ENCODE measurements at regions not wholly inside any gene's neighbourhood (a gene's known extent, or its start where the extent isn't known, plus 50 kb on each side); places are given as distances from the start of the nearest gene placed in this dataset.

- no peak overlapping the region for H3K4me2 ChIP-seq
- ATAC-seq = peak in 1 of 2 experiments; percentile 43; a peak in 3 of 6 replicates
- no peaks in the 10 kb centered on the region for H3K4me1 ChIP-seq
- no peak for FAIRE-seq
- H3K27ac ChIP-seq = no peak overlapping the region
- TF ChIP-seq, protein P1, sequence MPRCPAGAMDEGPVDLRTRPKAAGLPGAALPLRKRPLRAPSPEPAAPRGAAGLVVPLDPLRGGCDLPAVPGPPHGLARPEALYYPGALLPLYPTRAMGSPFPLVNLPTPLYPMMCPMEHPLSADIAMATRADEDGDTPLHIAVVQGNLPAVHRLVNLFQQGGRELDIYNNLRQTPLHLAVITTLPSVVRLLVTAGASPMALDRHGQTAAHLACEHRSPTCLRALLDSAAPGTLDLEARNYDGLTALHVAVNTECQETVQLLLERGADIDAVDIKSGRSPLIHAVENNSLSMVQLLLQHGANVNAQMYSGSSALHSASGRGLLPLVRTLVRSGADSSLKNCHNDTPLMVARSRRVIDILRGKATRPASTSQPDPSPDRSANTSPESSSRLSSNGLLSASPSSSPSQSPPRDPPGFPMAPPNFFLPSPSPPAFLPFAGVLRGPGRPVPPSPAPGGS (IDR thresholded peaks at IDR 0.05) = no peak
- TF ChIP-seq, protein P2, sequence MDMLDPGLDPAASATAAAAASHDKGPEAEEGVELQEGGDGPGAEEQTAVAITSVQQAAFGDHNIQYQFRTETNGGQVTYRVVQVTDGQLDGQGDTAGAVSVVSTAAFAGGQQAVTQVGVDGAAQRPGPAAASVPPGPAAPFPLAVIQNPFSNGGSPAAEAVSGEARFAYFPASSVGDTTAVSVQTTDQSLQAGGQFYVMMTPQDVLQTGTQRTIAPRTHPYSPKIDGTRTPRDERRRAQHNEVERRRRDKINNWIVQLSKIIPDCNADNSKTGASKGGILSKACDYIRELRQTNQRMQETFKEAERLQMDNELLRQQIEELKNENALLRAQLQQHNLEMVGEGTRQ (IDR thresholded peaks at IDR 0.05) = no peak
- TF ChIP-seq KDM5A (IDR thresholded peaks at IDR 0.05) (no peak), TFCP2L1 (CRISPR knock-in tag; IDR thresholded peaks at IDR 0.05) (no peak), JUN (IDR thresholded peaks at IDR 0.05) (no peak), RARB (CRISPR knock-in tag; IDR thresholded peaks at IDR 0.05) (no peak), HMGXB4 (CRISPR knock-in tag; IDR thresholded peaks at IDR 0.05; ENCODE audit: borderline replicate concordance) (no peak), CBX8 (IDR thresholded peaks at IDR 0.05) (no peak), RNF2 (IDR thresholded peaks at IDR 0.05; ENCODE audit: borderline replicate concordance, low read depth) (no peak), ZC3H11A (IDR thresholded peaks at IDR 0.05) (no peak), ZNF302 (CRISPR knock-in tag; IDR thresholded peaks at IDR 0.05) (no peak), HEYL (CRISPR knock-in tag; IDR thresholded peaks at IDR 0.05) (no peak), SREBF2 (IDR thresholded peaks at IDR 0.05) (no peak), HOXB13 (CRISPR knock-in tag; IDR thresholded peaks at IDR 0.05; ENCODE audit: low read depth) (no peak), FOSL2 (IDR thresholded peaks at IDR 0.05) (no peak), FOSL2 (CRISPR knock-in tag; IDR thresholded peaks at IDR 0.05) (no peak), JUNB (IDR thresholded peaks at IDR 0.05) (no peak)
- TF ChIP-seq, protein P3, sequence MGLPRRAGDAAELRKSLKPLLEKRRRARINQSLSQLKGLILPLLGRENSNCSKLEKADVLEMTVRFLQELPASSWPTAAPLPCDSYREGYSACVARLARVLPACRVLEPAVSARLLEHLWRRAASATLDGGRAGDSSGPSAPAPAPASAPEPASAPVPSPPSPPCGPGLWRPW (IDR thresholded peaks at IDR 0.05) = no peak
- TF ChIP-seq, protein P4, sequence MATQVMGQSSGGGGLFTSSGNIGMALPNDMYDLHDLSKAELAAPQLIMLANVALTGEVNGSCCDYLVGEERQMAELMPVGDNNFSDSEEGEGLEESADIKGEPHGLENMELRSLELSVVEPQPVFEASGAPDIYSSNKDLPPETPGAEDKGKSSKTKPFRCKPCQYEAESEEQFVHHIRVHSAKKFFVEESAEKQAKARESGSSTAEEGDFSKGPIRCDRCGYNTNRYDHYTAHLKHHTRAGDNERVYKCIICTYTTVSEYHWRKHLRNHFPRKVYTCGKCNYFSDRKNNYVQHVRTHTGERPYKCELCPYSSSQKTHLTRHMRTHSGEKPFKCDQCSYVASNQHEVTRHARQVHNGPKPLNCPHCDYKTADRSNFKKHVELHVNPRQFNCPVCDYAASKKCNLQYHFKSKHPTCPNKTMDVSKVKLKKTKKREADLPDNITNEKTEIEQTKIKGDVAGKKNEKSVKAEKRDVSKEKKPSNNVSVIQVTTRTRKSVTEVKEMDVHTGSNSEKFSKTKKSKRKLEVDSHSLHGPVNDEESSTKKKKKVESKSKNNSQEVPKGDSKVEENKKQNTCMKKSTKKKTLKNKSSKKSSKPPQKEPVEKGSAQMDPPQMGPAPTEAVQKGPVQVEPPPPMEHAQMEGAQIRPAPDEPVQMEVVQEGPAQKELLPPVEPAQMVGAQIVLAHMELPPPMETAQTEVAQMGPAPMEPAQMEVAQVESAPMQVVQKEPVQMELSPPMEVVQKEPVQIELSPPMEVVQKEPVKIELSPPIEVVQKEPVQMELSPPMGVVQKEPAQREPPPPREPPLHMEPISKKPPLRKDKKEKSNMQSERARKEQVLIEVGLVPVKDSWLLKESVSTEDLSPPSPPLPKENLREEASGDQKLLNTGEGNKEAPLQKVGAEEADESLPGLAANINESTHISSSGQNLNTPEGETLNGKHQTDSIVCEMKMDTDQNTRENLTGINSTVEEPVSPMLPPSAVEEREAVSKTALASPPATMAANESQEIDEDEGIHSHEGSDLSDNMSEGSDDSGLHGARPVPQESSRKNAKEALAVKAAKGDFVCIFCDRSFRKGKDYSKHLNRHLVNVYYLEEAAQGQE (IDR thresholded peaks at IDR 0.05) = no peak
- TF ChIP-seq, protein P5, sequence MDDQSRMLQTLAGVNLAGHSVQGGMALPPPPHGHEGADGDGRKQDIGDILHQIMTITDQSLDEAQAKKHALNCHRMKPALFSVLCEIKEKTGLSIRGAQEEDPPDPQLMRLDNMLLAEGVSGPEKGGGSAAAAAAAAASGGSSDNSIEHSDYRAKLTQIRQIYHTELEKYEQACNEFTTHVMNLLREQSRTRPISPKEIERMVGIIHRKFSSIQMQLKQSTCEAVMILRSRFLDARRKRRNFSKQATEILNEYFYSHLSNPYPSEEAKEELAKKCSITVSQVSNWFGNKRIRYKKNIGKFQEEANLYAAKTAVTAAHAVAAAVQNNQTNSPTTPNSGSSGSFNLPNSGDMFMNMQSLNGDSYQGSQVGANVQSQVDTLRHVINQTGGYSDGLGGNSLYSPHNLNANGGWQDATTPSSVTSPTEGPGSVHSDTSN (IDR thresholded peaks at IDR 0.05) = no peak
- TF ChIP-seq, protein P6, sequence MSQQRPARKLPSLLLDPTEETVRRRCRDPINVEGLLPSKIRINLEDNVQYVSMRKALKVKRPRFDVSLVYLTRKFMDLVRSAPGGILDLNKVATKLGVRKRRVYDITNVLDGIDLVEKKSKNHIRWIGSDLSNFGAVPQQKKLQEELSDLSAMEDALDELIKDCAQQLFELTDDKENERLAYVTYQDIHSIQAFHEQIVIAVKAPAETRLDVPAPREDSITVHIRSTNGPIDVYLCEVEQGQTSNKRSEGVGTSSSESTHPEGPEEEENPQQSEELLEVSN (IDR thresholded peaks at IDR 0.05; ENCODE audit: borderline replicate concordance, low read depth) = no peak
- 53% methylated on average over 5 of the region's 8 CpGs for WGBS (ENCODE audit: missing lambda C conversion rate)
- CTCF ChIA-PET = interaction anchor here (0.6 to 3.1 kb wide), 6 partner anchors 8 to 555 kb away, joined by 3 to 15 read pairs (median 3); no protein-coding TSS in a partner anchor
- POLR2A ChIA-PET = no interaction called here
- no peak for DNase-seq (ENCODE audit: low read depth in 1 of 2, low spot score in 1 of 2)
- H3K9me3 ChIP-seq = no peaks in the 10 kb centered on the region
- H3K4me3 ChIP-seq = no peak overlapping the region
Measured at GRCh38 chr9:38154501-38155421, 85.7 kb upstream of the SHB start.

Data from A549 (cell line).